ENCODE measurements at regions not wholly inside any gene's neighbourhood (a gene's known extent, or its start where the extent isn't known, plus 50 kb on each side); places are given as distances from the start of the nearest gene placed in this dataset.

GRCh38 chr7:12052211-12052610 is 158.9 kb upstream of the TMEM106B start:
- no peak for TF ChIP-seq CTCF (IDR thresholded peaks at IDR 0.05; ENCODE audit: low read depth, low read length)
- Histone ChIP-seq H3K27ac (no peak overlapping the region), H3K4me3 (no peak overlapping the region), H3K27me3 (no peaks in the 10 kb centered on the region), H3K4me1 (ENCODE audit: low read depth) (no peaks in the 10 kb centered on the region), H3K9me3 (ENCODE audit: low read depth) (no peaks in the 10 kb centered on the region), H3K36me3 (no peaks in the 10 kb centered on the region)
- DNase-seq (ENCODE audit: low read depth in 1 of 2, low spot score in 1 of 2), result no peak

- Histone ChIP-seq H3K4me3 (no peak overlapping the region), H3K27ac (no peak overlapping the region), H3K9me3 (ENCODE audit: low read depth) (no peaks in the 10 kb centered on the region), H3K36me3 (no peaks in the 10 kb centered on the region), H3K27me3 (no peaks in the 10 kb centered on the region), H3K4me1 (ENCODE audit: low read depth) (no peaks in the 10 kb centered on the region)
- DNase-seq (ENCODE audit: low read depth in 1 of 2, low spot score in 1 of 2), result no peak
- TF ChIP-seq CTCF (IDR thresholded peaks at IDR 0.05; ENCODE audit: low read depth, low read length), result no peak
Measured at GRCh38 chr7:12053561-12053960, 157.5 kb upstream of the TMEM106B start.

DNA sequence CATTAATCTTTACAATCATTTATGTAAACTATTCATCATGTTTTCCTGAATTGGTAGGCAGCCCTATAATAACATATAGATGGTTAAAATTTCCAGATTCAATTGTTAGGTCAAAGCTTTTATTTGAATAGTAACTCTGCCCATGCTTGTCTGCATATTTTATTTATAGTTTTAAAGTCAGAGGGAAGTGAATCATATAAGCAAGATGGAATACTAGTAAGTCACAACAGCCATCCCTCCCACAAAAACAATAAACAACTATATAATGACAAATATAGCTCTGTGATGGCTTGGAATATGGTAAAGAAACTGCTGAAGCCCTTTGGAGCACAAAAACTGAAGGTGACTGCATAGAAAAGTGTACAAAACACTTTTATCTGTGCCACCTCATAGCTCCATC is 156.3 kb upstream of the TMEM106B start:
- H3K4me3 ChIP-seq, result no peak overlapping the region
- DNase-seq (ENCODE audit: low read depth in 1 of 2, low spot score in 1 of 2), result no peak
- TF ChIP-seq CTCF (IDR thresholded peaks at IDR 0.05; ENCODE audit: low read depth, low read length), result no peak
- no peak overlapping the region for H3K27ac ChIP-seq
- no peaks in the 10 kb centered on the region for H3K36me3 ChIP-seq
- H3K9me3 ChIP-seq (ENCODE audit: low read depth), result no peaks in the 10 kb centered on the region
- H3K4me1 ChIP-seq (ENCODE audit: low read depth), result no peaks in the 10 kb centered on the region
- no peaks in the 10 kb centered on the region for H3K27me3 ChIP-seq

GRCh38 chr7:12056381-12056780 is 154.7 kb upstream of the TMEM106B start:
- H3K4me3 ChIP-seq, result no peak overlapping the region
- H3K9me3 ChIP-seq (ENCODE audit: low read depth), result no peaks in the 10 kb centered on the region
- H3K36me3 ChIP-seq, result no peaks in the 10 kb centered on the region
- no peak overlapping the region for H3K27ac ChIP-seq
- no peak for TF ChIP-seq CTCF (IDR thresholded peaks at IDR 0.05; ENCODE audit: low read depth, low read length)
- no peaks in the 10 kb centered on the region for H3K4me1 ChIP-seq (ENCODE audit: low read depth)
- peak in 1 of 2 donors; percentile 2 for DNase-seq (ENCODE audit: low read depth in 1 of 2, low spot score in 1 of 2)
- H3K27me3 ChIP-seq, result no peaks in the 10 kb centered on the region

DNA sequence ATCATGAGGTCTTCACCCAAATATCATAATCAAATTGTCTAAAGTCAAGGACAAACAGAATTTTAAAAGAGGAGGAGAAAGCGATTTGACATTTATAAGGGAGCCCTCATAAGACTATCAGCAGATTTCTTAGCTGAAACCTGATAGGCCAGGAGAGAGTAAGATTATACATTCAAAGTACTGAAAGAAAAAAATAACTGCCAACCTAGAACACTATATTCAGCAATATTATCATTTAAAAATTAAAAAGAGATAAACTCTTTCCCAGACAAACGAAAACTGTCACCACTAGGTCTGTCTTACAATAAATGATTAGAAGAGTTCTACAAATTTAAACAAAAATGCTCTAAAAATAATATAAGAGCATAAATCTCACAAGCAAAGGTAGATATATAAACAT is 154.1 kb upstream of the TMEM106B start:
- H3K4me3 ChIP-seq, result no peak overlapping the region
- no peak overlapping the region for H3K27ac ChIP-seq
- H3K4me1 ChIP-seq (ENCODE audit: low read depth), result no peaks in the 10 kb centered on the region
- H3K9me3 ChIP-seq (ENCODE audit: low read depth), result no peaks in the 10 kb centered on the region
- no peak for DNase-seq (ENCODE audit: low read depth in 1 of 2, low spot score in 1 of 2)
- no peaks in the 10 kb centered on the region for H3K36me3 ChIP-seq
- H3K27me3 ChIP-seq, result no peaks in the 10 kb centered on the region
- no peak for TF ChIP-seq CTCF (IDR thresholded peaks at IDR 0.05; ENCODE audit: low read depth, low read length)

GRCh38 chr7:12062062-12062461 is 149.0 kb upstream of the TMEM106B start:
- no peaks in the 10 kb centered on the region for H3K36me3 ChIP-seq
- H3K27ac ChIP-seq, result no peak overlapping the region
- DNase-seq (ENCODE audit: low read depth in 1 of 2, low spot score in 1 of 2), result peak in 1 of 2 donors; percentile 8
- no peaks in the 10 kb centered on the region for H3K4me1 ChIP-seq (ENCODE audit: low read depth)
- H3K27me3 ChIP-seq, result no peaks in the 10 kb centered on the region
- H3K9me3 ChIP-seq (ENCODE audit: low read depth), result no peaks in the 10 kb centered on the region
- TF ChIP-seq CTCF (IDR thresholded peaks at IDR 0.05; ENCODE audit: low read depth, low read length), result peak; percentile 44
- H3K4me3 ChIP-seq, result no peak overlapping the region
